ENCODE measurements at regions not wholly inside any gene's neighbourhood (a gene's known extent, or its start where the extent isn't known, plus 50 kb on each side); places are given as distances from the start of the nearest gene placed in this dataset.

GRCh38 chr1:63710308-63710707 lies 63.5 kb upstream of the ROR1 start:
- Histone ChIP-seq H2AFZ (ENCODE audit: low read length) (no peak overlapping the region), H3K9ac (ENCODE audit: insufficient read depth, low read depth, low read length) (no peak overlapping the region), H3K4me2 (ENCODE audit: low read depth, low read length) (no peak overlapping the region), H3K27ac (ENCODE audit: extremely low read length, insufficient read depth, low read length) (no peak overlapping the region), H3K4me3 (replicated peaks in 1 of 3; ENCODE audit: insufficient read depth in 1 of 3, low read depth in 2 of 3, low read length in 3 of 3) (no peak overlapping the region), H3K9me3 (ENCODE audit: low read length) (no peaks in the 10 kb centered on the region), H3K4me1 (ENCODE audit: insufficient read depth, low read length) (peaks cover 7% of the 10 kb centered on the region), H3K36me3 (replicated peaks in 1 of 2; ENCODE audit: control insufficient read depth in 1 of 2, insufficient read depth in 2 of 2, low read length in 2 of 2) (no peaks in the 10 kb centered on the region), H3K79me2 (ENCODE audit: insufficient read depth, low read length) (no peaks in the 10 kb centered on the region), H3K27me3 (ENCODE audit: control insufficient read depth in 1 of 2, insufficient read depth in 2 of 2, low read length in 2 of 2) (no peaks in the 10 kb centered on the region; a peak in 1 of 5 replicates), H4K20me1 (ENCODE audit: insufficient read depth, low read length) (no peaks in the 10 kb centered on the region)
- POLR2A ChIA-PET: no interaction called here
- DNase-seq (ENCODE audit: low spot score) (no peak), FAIRE-seq (no peak), ATAC-seq (no peak)
- 90% methylated on average over 4 of the region's 4 CpGs for WGBS (ENCODE audit: low lambda C conversion rate)
- CTCF ChIA-PET (ENCODE audit: low intra/inter-chr PET ratio, low total read pairs): no interaction called here
- intact Hi-C loops (cut with micrococcal nuclease; ENCODE audit: unreplicated experiment): no loop called here
- in situ Hi-C loops (cut with HindIII; ENCODE audit: extremely low pct_ligation_motif_present, low pct_unique_long_range_greater_than_20kb): no loop called here
- TF ChIP-seq ZFP62 (CRISPR knock-in tag; IDR thresholded peaks at IDR 0.05): no peak
- TF ChIP-seq, protein P1, sequence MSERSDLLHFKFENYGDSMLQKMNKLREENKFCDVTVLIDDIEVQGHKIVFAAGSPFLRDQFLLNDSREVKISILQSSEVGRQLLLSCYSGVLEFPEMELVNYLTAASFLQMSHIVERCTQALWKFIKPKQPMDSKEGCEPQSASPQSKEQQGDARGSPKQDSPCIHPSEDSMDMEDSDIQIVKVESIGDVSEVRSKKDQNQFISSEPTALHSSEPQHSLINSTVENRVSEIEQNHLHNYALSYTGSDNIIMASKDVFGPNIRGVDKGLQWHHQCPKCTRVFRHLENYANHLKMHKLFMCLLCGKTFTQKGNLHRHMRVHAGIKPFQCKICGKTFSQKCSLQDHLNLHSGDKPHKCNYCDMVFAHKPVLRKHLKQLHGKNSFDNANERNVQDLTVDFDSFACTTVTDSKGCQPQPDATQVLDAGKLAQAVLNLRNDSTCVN (CRISPR knock-in tag; IDR thresholded peaks at IDR 0.05; ENCODE audit: borderline replicate concordance): no peak
- TF ChIP-seq ZSCAN12 (CRISPR knock-in tag; IDR thresholded peaks at IDR 0.05): no peak
- no peak for TF ChIP-seq FOXK2 (IDR thresholded peaks at IDR 0.05)
- TF ChIP-seq MTF1 (CRISPR knock-in tag; IDR thresholded peaks at IDR 0.05): no peak
- no TSS peak for BruUV-seq (replicated peaks)

GRCh38 chr1:63710761-63711380 lies 62.9 kb upstream of the ROR1 start:
- Histone ChIP-seq H3K4me1 (ENCODE audit: insufficient read depth, low read length) (peaks cover 1% of the 10 kb centered on the region), H4K20me1 (ENCODE audit: insufficient read depth, low read length) (no peaks in the 10 kb centered on the region), H3K79me2 (ENCODE audit: insufficient read depth, low read length) (no peaks in the 10 kb centered on the region), H3K4me3 (replicated peaks in 1 of 3; ENCODE audit: insufficient read depth in 1 of 3, low read depth in 2 of 3, low read length in 3 of 3) (no peak overlapping the region), H3K9ac (ENCODE audit: insufficient read depth, low read depth, low read length) (no peak overlapping the region), H3K36me3 (replicated peaks in 1 of 2; ENCODE audit: control insufficient read depth in 1 of 2, insufficient read depth in 2 of 2, low read length in 2 of 2) (no peaks in the 10 kb centered on the region), H3K4me2 (ENCODE audit: low read depth, low read length) (no peak overlapping the region), H3K27ac (ENCODE audit: extremely low read length, insufficient read depth, low read length) (no peak overlapping the region), H3K27me3 (ENCODE audit: control insufficient read depth in 1 of 2, insufficient read depth in 2 of 2, low read length in 2 of 2) (no peaks in the 10 kb centered on the region; a peak in 1 of 5 replicates), H3K9me3 (ENCODE audit: low read length) (no peaks in the 10 kb centered on the region), H2AFZ (ENCODE audit: low read length) (no peak overlapping the region)
- TF ChIP-seq PHF8 (CRISPR knock-in tag; IDR thresholded peaks at IDR 0.05): no peak
- ChIA-PET CTCF (ENCODE audit: low intra/inter-chr PET ratio, low total read pairs) (no interaction called here), POLR2A (no interaction called here)
- ATAC-seq (no peak), DNase-seq (ENCODE audit: low spot score) (no peak), FAIRE-seq (no peak)
- in situ Hi-C loops (cut with HindIII; ENCODE audit: extremely low pct_ligation_motif_present, low pct_unique_long_range_greater_than_20kb): no loop called here
- 100% methylated on average over 1 of the region's 1 CpG for WGBS (ENCODE audit: low lambda C conversion rate)
- intact Hi-C loops (cut with micrococcal nuclease; ENCODE audit: unreplicated experiment): no loop called here
- no TSS peak for BruUV-seq (replicated peaks)
